Hepatocyte (in vitro differentiated cells): ENCODE measurements at regions not wholly inside any gene's neighbourhood (a gene's known extent, or its start where the extent isn't known, plus 50 kb on each side); places are given as distances from the start of the nearest gene placed in this dataset.

Experiments used
- DNase-seq: peaks from one replicate; pipeline ENCODE4 v3.0.0-alpha.2; 2016; ENCODE audit warnings: low spot score
- H2AFZ ChIP-seq: fragments of 200-600 bp; sonication (generic); 2 replicates; pipeline ENCODE4 v1.6.0; 2016; ENCODE audit warnings: antibody characterized with exemption, mild to moderate bottlenecking
- H3K27ac ChIP-seq: fragments of 200-600 bp; sonication (generic); 2 replicates; pipeline ENCODE4 v1.5.1; 2016; ENCODE audit warnings: mild to moderate bottlenecking
- H3K27me3 ChIP-seq: fragments of 200-600 bp; sonication (generic); 2 replicates; pipeline ENCODE4 v1.6.1; 2016
- H3K36me3 ChIP-seq: fragments of 200-600 bp; sonication (generic); replicated peaks from 2 replicates; pipeline ENCODE4 v1.5.1; 2016; ENCODE audit warnings: low read depth; ENCODE audit not compliant: insufficient read depth
- H3K4me1 ChIP-seq: fragments of 200-600 bp; sonication (generic); 2 replicates; pipeline ENCODE4 v1.5.1; 2016; ENCODE audit warnings: mild to moderate bottlenecking, moderate library complexity; ENCODE audit not compliant: insufficient read depth
- H3K4me2 ChIP-seq: fragments of 200-600 bp; sonication (generic); 2 replicates; pipeline ENCODE4 v1.6.0; 2016
- H3K4me3 ChIP-seq: fragments of 200-600 bp; sonication (generic); 2 replicates; pipeline ENCODE4 v1.5.1; 2016; ENCODE audit warnings: mild to moderate bottlenecking
- H3K79me2 ChIP-seq: fragments of 200-600 bp; sonication (generic); 2 replicates; pipeline ENCODE4 v1.6.0; 2017; ENCODE audit warnings: mild to moderate bottlenecking
- H3K9me2 ChIP-seq: fragments of 200-600 bp; sonication (generic); replicated peaks from 2 replicates; pipeline ENCODE4 v1.6.0; 2017; ENCODE audit warnings: mild to moderate bottlenecking; ENCODE audit not compliant: insufficient read depth
- H3K9me3 ChIP-seq: fragments of 200-600 bp; sonication (generic); 2 replicates; pipeline ENCODE4 v1.5.1; 2016; ENCODE audit warnings: low read depth, mild to moderate bottlenecking
- H4K20me1 ChIP-seq: fragments of 200-600 bp; sonication (generic); 2 replicates; pipeline ENCODE4 v1.6.0; 2016; ENCODE audit warnings: mild to moderate bottlenecking; ENCODE audit not compliant: insufficient read depth, poor library complexity, severe bottlenecking
- CTCF ChIP-seq: fragments of 200-600 bp; sonication (generic); IDR thresholded peaks from 2 replicates; pipeline ENCODE4 v1.5.1; 2016; ENCODE audit warnings: antibody characterized with exemption, mild to moderate bottlenecking; ENCODE audit not compliant: poor library complexity
- EZH2 ChIP-seq: fragments of 200-600 bp; sonication (generic); IDR thresholded peaks from 2 replicates; pipeline ENCODE4 v1.6.1; 2016; ENCODE audit warnings: antibody characterized with exemption, mild to moderate bottlenecking, borderline replicate concordance
- EZH2phosphoT487 ChIP-seq: fragments of 200-600 bp; sonication (generic); IDR thresholded peaks from one replicate; pipeline ENCODE4 v1.6.1; 2018; ENCODE audit warnings: antibody characterized with exemption, mild to moderate bottlenecking, low read depth, moderate library complexity; ENCODE audit not compliant: unreplicated experiment, severe bottlenecking
- WGBS: methylation state at CpG from one replicate; pipeline ENCODE4 v1.1.6; 2016; ENCODE audit warnings: low lambda C conversion rate; ENCODE audit errors: missing lambda C conversion rate; 5-methylcytosine and 5-hydroxymethylcytosine counted together

GRCh38 chr4:120526033-120526432, 396.5 kb downstream of the PRDM5 start:
- no peak overlapping the region for H3K4me2 ChIP-seq
- TF ChIP-seq EZH2phosphoT487, result no peak
- no peak for TF ChIP-seq CTCF
- TF ChIP-seq EZH2, result no peak
- no peaks in the 10 kb centered on the region for H3K9me2 ChIP-seq
- no peaks in the 10 kb centered on the region for H3K27me3 ChIP-seq
- no peaks in the 10 kb centered on the region for H3K36me3 ChIP-seq
- DNase-seq, result no peak
- no peaks in the 10 kb centered on the region for H3K79me2 ChIP-seq
- peaks cover 3% of the 10 kb centered on the region for H3K4me1 ChIP-seq
- H4K20me1 ChIP-seq, result no peaks in the 10 kb centered on the region
- no peak overlapping the region for H3K27ac ChIP-seq
- no peaks in the 10 kb centered on the region for H3K9me3 ChIP-seq
- no peak overlapping the region for H3K4me3 ChIP-seq
- H2AFZ ChIP-seq, result no peak overlapping the region

- WGBS, result 82% methylated on average over 4 of the region's 4 CpGs
- Histone ChIP-seq H3K9me3 (no peaks in the 10 kb centered on the region), H3K4me2 (no peak overlapping the region), H3K27me3 (no peaks in the 10 kb centered on the region), H3K9me2 (no peaks in the 10 kb centered on the region), H4K20me1 (no peaks in the 10 kb centered on the region), H3K36me3 (no peaks in the 10 kb centered on the region), H3K79me2 (no peaks in the 10 kb centered on the region), H2AFZ (no peak overlapping the region), H3K27ac (no peak overlapping the region), H3K4me1 (peaks cover 3% of the 10 kb centered on the region), H3K4me3 (no peak overlapping the region)
- TF ChIP-seq CTCF (no peak), EZH2 (no peak), EZH2phosphoT487 (no peak)
- no peak for DNase-seq
Observed at GRCh38 chr4:120525106-120525505, 397.4 kb downstream of the PRDM5 start.

DNA sequence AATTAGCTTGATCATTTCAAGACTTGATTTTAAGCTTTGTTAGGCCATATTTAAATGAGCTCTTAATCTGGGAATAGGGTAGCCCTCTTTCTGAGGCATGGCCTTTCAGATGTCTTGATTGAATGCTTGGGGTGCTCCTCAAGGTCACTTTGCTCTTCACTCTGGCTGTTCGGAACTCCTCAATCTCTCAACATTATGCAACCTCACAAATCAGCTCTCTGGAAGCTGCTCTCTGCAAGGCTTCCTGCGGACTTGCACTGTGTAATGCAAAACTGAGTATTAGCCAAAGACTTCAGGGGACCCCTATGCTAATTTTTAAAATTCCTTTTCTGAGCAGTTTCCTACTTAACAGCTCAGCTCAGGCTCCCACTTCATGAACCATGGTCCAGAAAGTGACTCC, 398.3 kb downstream of the PRDM5 start:
- H3K79me2 ChIP-seq, result no peaks in the 10 kb centered on the region
- no peak for DNase-seq
- 86% methylated on average over 2 of the region's 2 CpGs for WGBS

More for the DNA sequence above, 398.3 kb downstream of the PRDM5 start:
- Histone ChIP-seq H3K27ac (no peak overlapping the region), H3K27me3 (no peaks in the 10 kb centered on the region), H4K20me1 (no peaks in the 10 kb centered on the region), H3K36me3 (no peaks in the 10 kb centered on the region), H2AFZ (no peak overlapping the region), H3K4me2 (no peak overlapping the region), H3K4me1 (peaks cover 3% of the 10 kb centered on the region), H3K4me3 (no peak overlapping the region), H3K9me3 (no peaks in the 10 kb centered on the region), H3K9me2 (no peaks in the 10 kb centered on the region)
- TF ChIP-seq EZH2 (no peak), CTCF (no peak), EZH2phosphoT487 (no peak)
